Transverse colon (tissue), 3 donors: ENCODE measurements at regions not wholly inside any gene's neighbourhood (a gene's known extent, or its start where the extent isn't known, plus 50 kb on each side); places are given as distances from the start of the nearest gene placed in this dataset.

Source experiments
- EP300 ChIP-seq: sonication (generic); formaldehyde crosslinking; IDR thresholded peaks from one replicate; pipeline ENCODE4 v1.6.1; 2017; ENCODE audit warnings: antibody characterized with exemption, low read depth
- POLR2A ChIP-seq: fragments of 450-650 bp; IDR thresholded peaks from one replicate; pipeline ENCODE4 v1.6.1; 2016; ENCODE audit warnings: antibody characterized with exemption, mild to moderate bottlenecking, moderate library complexity
- TF ChIP-seq, protein P1 (sequence below), 5 experiments: fragments of 200-600 bp in 3 of 5; fragments of 450-650 bp in 2 of 5; sonication (generic) in 3 of 5; IDR thresholded peaks; 1 replicate in 2 of 5; 2 replicates in 3 of 5; pipeline ENCODE4 v1.5.1; 2016 to 2017; ENCODE audit warnings: antibody characterized with exemption in 5 of 5, inconsistent platforms in 3 of 5, mild to moderate bottlenecking in 2 of 5, moderate library complexity in 1 of 5

DNA sequence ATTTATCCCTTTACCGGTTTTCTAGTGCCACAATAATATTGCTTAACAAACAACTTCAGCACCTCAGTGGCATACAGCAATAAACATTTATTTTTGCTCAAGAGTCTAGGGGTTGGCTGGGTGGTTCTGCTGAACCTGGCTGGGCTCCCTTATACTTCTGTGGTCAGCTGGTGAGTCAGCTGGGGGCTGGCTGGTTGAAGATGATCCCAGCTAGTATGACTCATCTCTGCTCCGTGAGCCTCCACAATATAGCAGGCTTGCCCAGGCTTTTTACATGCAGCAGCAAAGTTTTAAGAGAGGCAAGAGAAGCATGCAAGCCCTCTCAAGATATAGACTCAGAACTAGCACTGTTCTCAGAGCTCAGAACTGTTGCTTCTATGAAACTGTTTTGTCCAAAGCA lies 523.5 kb upstream of the CLINT1 start:
- no peak for TF ChIP-seq EP300
- no peak for TF ChIP-seq POLR2A
- TF ChIP-seq, protein P1, sequence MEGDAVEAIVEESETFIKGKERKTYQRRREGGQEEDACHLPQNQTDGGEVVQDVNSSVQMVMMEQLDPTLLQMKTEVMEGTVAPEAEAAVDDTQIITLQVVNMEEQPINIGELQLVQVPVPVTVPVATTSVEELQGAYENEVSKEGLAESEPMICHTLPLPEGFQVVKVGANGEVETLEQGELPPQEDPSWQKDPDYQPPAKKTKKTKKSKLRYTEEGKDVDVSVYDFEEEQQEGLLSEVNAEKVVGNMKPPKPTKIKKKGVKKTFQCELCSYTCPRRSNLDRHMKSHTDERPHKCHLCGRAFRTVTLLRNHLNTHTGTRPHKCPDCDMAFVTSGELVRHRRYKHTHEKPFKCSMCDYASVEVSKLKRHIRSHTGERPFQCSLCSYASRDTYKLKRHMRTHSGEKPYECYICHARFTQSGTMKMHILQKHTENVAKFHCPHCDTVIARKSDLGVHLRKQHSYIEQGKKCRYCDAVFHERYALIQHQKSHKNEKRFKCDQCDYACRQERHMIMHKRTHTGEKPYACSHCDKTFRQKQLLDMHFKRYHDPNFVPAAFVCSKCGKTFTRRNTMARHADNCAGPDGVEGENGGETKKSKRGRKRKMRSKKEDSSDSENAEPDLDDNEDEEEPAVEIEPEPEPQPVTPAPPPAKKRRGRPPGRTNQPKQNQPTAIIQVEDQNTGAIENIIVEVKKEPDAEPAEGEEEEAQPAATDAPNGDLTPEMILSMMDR (IDR thresholded peaks at IDR 0.05), result no peak
